Ishikawa (cell line): ENCODE measurements at regions not wholly inside any gene's neighbourhood (a gene's known extent, or its start where the extent isn't known, plus 50 kb on each side); places are given as distances from the start of the nearest gene placed in this dataset.

Source experiments
- CREB1 ChIP-seq: IDR thresholded peaks from 2 replicates; pipeline ENCODE4 v1.6.1; 2012; ENCODE audit warnings: low read depth
- REST ChIP-seq: IDR thresholded peaks from 2 replicates; pipeline ENCODE4 v1.6.1; 2012; ENCODE audit warnings: low read depth, mild to moderate bottlenecking

- TF ChIP-seq REST: no peak
- TF ChIP-seq CREB1: no peak
These were observed 118.4 kb downstream of the CPZ start for GRCh38 chr4:8710946-8711345.
